H1 (cell line): ENCODE measurements at regions not wholly inside any gene's neighbourhood (a gene's known extent, or its start where the extent isn't known, plus 50 kb on each side); places are given as distances from the start of the nearest gene placed in this dataset.

ENCODE experiments used
- CTCF ChIA-PET: fragments of 300-600 bp; sonication (Branson Sonifier 250); formaldehyde crosslinking; loops from one replicate; lab custom pipeline; 2021; ENCODE audit not compliant: partially characterized antibody; lab: Charles Lee
- POLR2A ChIA-PET: fragments of 300-600 bp; sonication (Branson Sonifier 250); formaldehyde crosslinking; loops from one replicate; lab custom pipeline; 2021; ENCODE audit warnings: inconsistent platforms; ENCODE audit not compliant: partially characterized antibody; lab: Charles Lee
- DNase-seq, 2 experiments: peaks; one replicate each; pipeline versions ENCODE4 v3.0.0 to v3.0.0-alpha.2; 2010 to 2022; ENCODE audit warnings: low spot score in 2 of 2, low read depth in 1 of 2, mixed read lengths in 1 of 2
- FAIRE-seq: peaks from 2 replicates; lab custom pipeline; 2011; peaks lifted over from hg19 to GRCh38; lab: Jason Lieb, UNC
- H2AFZ ChIP-seq: 2 replicates; pipeline ENCODE4 v1.8.1; 2012; ENCODE audit warnings: low read length, inconsistent platforms
- H2AK5ac ChIP-seq: 2 replicates; pipeline ENCODE4 v1.6.1; 2013; ENCODE audit warnings: low read depth, low read length
- H2BK120ac ChIP-seq: replicated peaks from 2 replicates; pipeline ENCODE3; 2013; ENCODE audit warnings: low read depth, low read length, inconsistent platforms
- H2BK12ac ChIP-seq: 2 replicates; pipeline ENCODE4 v1.6.1; 2013; ENCODE audit warnings: low read depth, low read length
- H2BK15ac ChIP-seq: 2 replicates; pipeline ENCODE4 v1.6.1; 2013; ENCODE audit warnings: low read length
- H2BK20ac ChIP-seq: 2 replicates; pipeline ENCODE4 v1.6.1; 2013; ENCODE audit warnings: low read length
- H2BK5ac ChIP-seq: 2 replicates; pipeline ENCODE4 v1.6.1; 2013; ENCODE audit warnings: low read depth, low read length
- H3K14ac ChIP-seq: 2 replicates; pipeline ENCODE4 v1.6.1; 2013; ENCODE audit warnings: inconsistent platforms; ENCODE audit not compliant: insufficient read length
- H3K18ac ChIP-seq: 2 replicates; pipeline ENCODE4 v1.6.1; 2013; ENCODE audit warnings: low read length; ENCODE audit errors: extremely low read depth
- H3K23ac ChIP-seq: 2 replicates; pipeline ENCODE4 v1.6.1; 2013; ENCODE audit warnings: inconsistent platforms; ENCODE audit not compliant: insufficient read length
- H3K23me2 ChIP-seq: 2 replicates; pipeline ENCODE4 v1.6.1; 2013; ENCODE audit warnings: low read depth, low read length
- H3K27ac ChIP-seq: 2 replicates; pipeline ENCODE4 v1.6.1; 2011; ENCODE audit warnings: low read depth, low read length, inconsistent platforms
- H3K27me3 ChIP-seq, 4 experiments: replicated peaks in 1 of 4; 1 replicate in 1 of 4; 2 replicates in 3 of 4; pipeline versions ENCODE4 v1.6.1 to v1.8.1; 2011 to 2013; ENCODE audit warnings: low read length in 3 of 4, mild to moderate bottlenecking in 3 of 4, inconsistent platforms in 2 of 4, mixed read lengths in 2 of 4, moderate library complexity in 1 of 4; ENCODE audit not compliant: control insufficient read depth in 3 of 4, insufficient read depth in 3 of 4; ENCODE audit errors: extremely low read depth in 1 of 4
- H3K36me3 ChIP-seq, 4 experiments: 2 replicates each; pipeline versions ENCODE4 v1.6.1 to v1.8.1; 2011 to 2013; ENCODE audit warnings: mild to moderate bottlenecking in 4 of 4, low read length in 3 of 4, moderate library complexity in 2 of 4, control low read depth in 1 of 4, inconsistent platforms in 1 of 4; ENCODE audit not compliant: insufficient read depth in 4 of 4, control insufficient read depth in 2 of 4
- H3K4ac ChIP-seq: replicated peaks from 2 replicates; pipeline ENCODE3; 2013; ENCODE audit warnings: low read length, low read depth, mixed read lengths, inconsistent platforms; ENCODE audit not compliant: insufficient read length
- H3K4me1 ChIP-seq, 4 experiments: replicated peaks in 1 of 4; 1 replicate in 1 of 4; 2 replicates in 3 of 4; pipeline versions ENCODE4 v1.6.1 to v1.8.1; 2011 to 2013; ENCODE audit warnings: low read length in 3 of 4, inconsistent platforms in 2 of 4, mixed read lengths in 1 of 4; ENCODE audit not compliant: insufficient read depth in 4 of 4, control insufficient read depth in 3 of 4
- H3K4me2 ChIP-seq, 2 experiments: 2 replicates each; pipeline versions ENCODE4 v1.6.1 to v1.8.1; 2011 to 2013; ENCODE audit warnings: low read depth in 2 of 2, low read length in 2 of 2, control low read depth in 1 of 2, inconsistent platforms in 1 of 2, mild to moderate bottlenecking in 1 of 2; ENCODE audit not compliant: insufficient read depth in 1 of 2
- H3K4me3 ChIP-seq, 4 experiments: fragments of 200-600, 300-600 bp in 1 of 4; sonication (generic), shearing (Covaris generic), sonication (Bioruptor Twin) in 1 of 4; 2 replicates each; pipeline versions ENCODE4 v1.5.1 to v1.8.1; 2011 to 2016; ENCODE audit warnings: low read length in 4 of 4, low read depth in 3 of 4, control low read depth in 2 of 4, inconsistent platforms in 2 of 4, mild to moderate bottlenecking in 2 of 4, mixed read lengths in 1 of 4, moderate library complexity in 1 of 4; ENCODE audit not compliant: insufficient read depth in 2 of 4; ENCODE audit errors: extremely low read depth in 1 of 4
- H3K56ac ChIP-seq: replicated peaks from 2 replicates; pipeline ENCODE3; 2013; ENCODE audit warnings: low read depth, mild to moderate bottlenecking, mixed read lengths, low read length, inconsistent platforms; ENCODE audit not compliant: insufficient read length
- H3K79me1 ChIP-seq: 2 replicates; pipeline ENCODE4 v1.6.1; 2013; ENCODE audit warnings: low read depth, low read length, control low read depth
- H3K79me2 ChIP-seq, 2 experiments: 2 replicates each; pipeline versions ENCODE4 v1.6.1 to v1.8.1; 2012 to 2013; ENCODE audit warnings: low read length in 2 of 2, mild to moderate bottlenecking in 2 of 2, inconsistent platforms in 1 of 2; ENCODE audit not compliant: insufficient read depth in 2 of 2, control insufficient read depth in 1 of 2
- H3K9ac ChIP-seq, 4 experiments: replicated peaks in 1 of 4; 1 replicate in 1 of 4; 2 replicates in 3 of 4; pipeline versions ENCODE4 v1.6.1 to v1.8.1; 2011 to 2013; ENCODE audit warnings: low read depth in 3 of 4, low read length in 3 of 4, control low read depth in 2 of 4, mild to moderate bottlenecking in 2 of 4, moderate library complexity in 2 of 4, inconsistent platforms in 1 of 4; ENCODE audit errors: extremely low read depth in 1 of 4
- H3K9me3 ChIP-seq, 2 experiments: 2 replicates each; pipeline versions ENCODE4 v1.6.1 to v1.8.1; 2012 to 2013; ENCODE audit warnings: mild to moderate bottlenecking in 2 of 2, moderate library complexity in 2 of 2, control low read depth in 1 of 2, inconsistent platforms in 1 of 2, low read depth in 1 of 2, low read length in 1 of 2, mixed read lengths in 1 of 2; ENCODE audit not compliant: insufficient read depth in 2 of 2
- H4K20me1 ChIP-seq, 2 experiments: replicated peaks in 1 of 2; 2 replicates each; pipeline versions ENCODE3 to v1.8.1; 2011 to 2013; ENCODE audit warnings: inconsistent platforms in 2 of 2, low read length in 2 of 2, mild to moderate bottlenecking in 1 of 2; ENCODE audit not compliant: insufficient read depth in 2 of 2, control insufficient read depth in 1 of 2
- H4K5ac ChIP-seq: 2 replicates; pipeline ENCODE4 v1.6.1; 2013; ENCODE audit warnings: low read length, low read depth, mixed read lengths, inconsistent platforms; ENCODE audit not compliant: insufficient read length
- H4K8ac ChIP-seq: 2 replicates; pipeline ENCODE4 v1.8.0; 2013; ENCODE audit warnings: mild to moderate bottlenecking, moderate library complexity, low read length, inconsistent platforms; ENCODE audit not compliant: insufficient read depth; ENCODE audit errors: extremely low read depth
- H4K91ac ChIP-seq: replicated peaks from 2 replicates; pipeline ENCODE3; 2013; ENCODE audit warnings: low read length, mixed read lengths, inconsistent platforms; ENCODE audit not compliant: insufficient read length
- FOSL1 ChIP-seq: IDR thresholded peaks from 2 replicates; pipeline ENCODE4 v1.6.1; 2011; ENCODE audit warnings: mild to moderate bottlenecking, low read depth, low read length, moderate library complexity; ENCODE audit not compliant: insufficient read depth
- GTF2F1 ChIP-seq: IDR thresholded peaks from 2 replicates; pipeline ENCODE4 v1.6.1; 2012; ENCODE audit warnings: low read depth, low read length, improper control_type of control experiment, borderline replicate concordance
- KDM1A ChIP-seq: fragments of 200-600, 300-600 bp; sonication (generic); IDR thresholded peaks from 2 replicates; pipeline ENCODE4 v1.7.1; 2016; ENCODE audit warnings: mild to moderate bottlenecking, low read length, borderline replicate concordance
- POLR2AphosphoS5 ChIP-seq: IDR thresholded peaks from 2 replicates; pipeline ENCODE4 v1.6.1; 2011; ENCODE audit warnings: low read depth, low read length
- WGBS, 2 experiments: shearing (Covaris generic) in 1 of 2; methylation state at CpG; one replicate each; pipeline versions ENCODE4 v1.1.6 to v1.1.7; 2013 to 2015; ENCODE audit warnings: low lambda C conversion rate in 2 of 2, mixed read lengths in 2 of 2, inconsistent platforms in 1 of 2, low coverage in 1 of 2, missing lambda C conversion rate in 1 of 2; ENCODE audit not compliant: insufficient replicate concordance in 2 of 2, insufficient coverage in 1 of 2, insufficient read length in 1 of 2; ENCODE audit errors: extremely low coverage in 1 of 2, missing lambda C conversion rate in 1 of 2; 5-methylcytosine and 5-hydroxymethylcytosine counted together

DNA sequence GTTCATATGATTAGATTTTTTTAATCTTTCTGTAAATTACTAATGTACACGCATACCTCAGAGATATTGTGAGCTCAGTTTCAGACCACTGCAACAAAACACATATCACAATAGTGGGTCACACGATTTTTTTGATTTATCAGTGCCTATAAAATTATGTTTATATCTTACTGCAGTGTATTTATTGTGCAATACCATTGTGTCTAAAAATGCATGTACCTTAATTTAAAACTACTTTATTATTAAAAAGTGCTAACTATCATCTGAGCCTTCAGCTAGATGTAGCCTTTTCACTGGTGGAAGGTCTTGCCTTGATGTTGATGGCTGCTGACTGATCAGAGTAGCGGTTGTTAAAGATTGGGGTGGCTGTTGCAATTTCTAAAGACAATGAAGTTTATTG, 918.8 kb upstream of the CHORDC1 start:
- POLR2A ChIA-PET: no interaction called here
- 96% methylated on average over 3 of the region's 3 CpGs; no CpG with 5 or more reads in 1 of the 2 experiments for WGBS, 2 experiments

More for the DNA sequence above, 918.8 kb upstream of the CHORDC1 start:
- Histone ChIP-seq H3K9me3 (no peaks in the 10 kb centered on the region), H3K4me3 (no peak overlapping the region), H3K36me3 (no peaks in the 10 kb centered on the region), H2BK120ac (no peak overlapping the region), H3K23ac (no peak overlapping the region), H3K23me2 (no peaks in the 10 kb centered on the region), H3K79me2 (no peaks in the 10 kb centered on the region), H3K56ac (no peak overlapping the region), H4K5ac (no peak overlapping the region), H2AK5ac (no peak overlapping the region), H3K14ac (no peak overlapping the region), H3K9ac (no peak overlapping the region), H4K91ac (no peak overlapping the region), H4K8ac (no peak overlapping the region), H2BK12ac (no peak overlapping the region), H3K18ac (no peak overlapping the region), H4K20me1 (no peaks in the 10 kb centered on the region), H2BK20ac (no peak overlapping the region), H3K4ac (no peak overlapping the region), H3K4me2 (no peak overlapping the region), H3K27ac (no peak overlapping the region), H2BK15ac (no peak overlapping the region), H2AFZ (no peak overlapping the region), H3K79me1 (no peaks in the 10 kb centered on the region), H2BK5ac (no peak overlapping the region), H3K27me3 (no peaks in the 10 kb centered on the region), H3K4me1 (no peaks in the 10 kb centered on the region)
- TF ChIP-seq GTF2F1 (no peak), KDM1A (no peak), FOSL1 (no peak), POLR2AphosphoS5 (no peak)
- DNase-seq (no peak), FAIRE-seq (no peak)
- CTCF ChIA-PET: no interaction called here
